H54 (cell line): ENCODE measurements at regions not wholly inside any gene's neighbourhood (a gene's known extent, or its start where the extent isn't known, plus 50 kb on each side); places are given as distances from the start of the nearest gene placed in this dataset.
A peak's percentile ranks its signal among the peaks of the same experiment; 100 is the strongest.

Source experiments
- DNase-seq: peaks from one replicate; pipeline ENCODE4 v3.0.0; 2011; ENCODE audit warnings: low spot score, mixed read lengths; ENCODE audit not compliant: insufficient read length
- FAIRE-seq: peaks from 3 replicates; lab custom pipeline; 2011; peaks lifted over from hg19 to GRCh38; lab: Jason Lieb, UNC
- POLR2A ChIP-seq: IDR thresholded peaks from 2 replicates; pipeline ENCODE4 v1.6.1; 2011; ENCODE audit warnings: low read depth, mild to moderate bottlenecking, low read length

- DNase-seq (no peak), FAIRE-seq (no peak)
- TF ChIP-seq POLR2A = no peak
Observed at GRCh38 chr5:44640945-44641456, 167.7 kb upstream of the MRPS30 start.

- no peak for TF ChIP-seq POLR2A
- FAIRE-seq (no peak), DNase-seq (no peak)
Observed at GRCh38 chr5:44637916-44638869, 170.6 kb upstream of the MRPS30 start.

- no peak for FAIRE-seq
- no peak for DNase-seq
- TF ChIP-seq POLR2A = no peak
Observed at GRCh38 chr5:44632344-44632743, 176.4 kb upstream of the MRPS30 start.

DNA sequence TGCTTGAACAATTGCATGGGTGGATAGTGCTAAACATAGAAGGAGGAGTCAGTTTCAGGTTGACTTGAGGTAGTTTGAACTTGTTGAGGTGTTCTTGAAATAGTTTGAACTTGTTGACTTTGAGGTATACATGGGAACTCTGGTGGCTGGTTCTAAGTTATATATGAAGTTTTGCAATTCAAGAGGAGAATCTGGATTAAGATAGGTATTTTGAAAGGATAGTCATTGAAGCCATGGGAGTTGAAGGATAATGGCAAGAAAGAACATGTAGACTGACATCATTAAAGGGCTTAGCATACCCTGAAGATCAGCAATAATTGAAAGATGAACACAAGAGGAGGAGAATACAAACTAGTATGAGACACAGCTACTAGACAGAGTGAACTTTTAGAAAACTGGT, 181.9 kb upstream of the MRPS30 start:
- FAIRE-seq (no peak), DNase-seq (no peak)
- TF ChIP-seq POLR2A = no peak

GRCh38 chr5:44622331-44622730, 186.4 kb upstream of the MRPS30 start:
- no peak for FAIRE-seq
- no peak for TF ChIP-seq POLR2A
- DNase-seq = no peak

DNA sequence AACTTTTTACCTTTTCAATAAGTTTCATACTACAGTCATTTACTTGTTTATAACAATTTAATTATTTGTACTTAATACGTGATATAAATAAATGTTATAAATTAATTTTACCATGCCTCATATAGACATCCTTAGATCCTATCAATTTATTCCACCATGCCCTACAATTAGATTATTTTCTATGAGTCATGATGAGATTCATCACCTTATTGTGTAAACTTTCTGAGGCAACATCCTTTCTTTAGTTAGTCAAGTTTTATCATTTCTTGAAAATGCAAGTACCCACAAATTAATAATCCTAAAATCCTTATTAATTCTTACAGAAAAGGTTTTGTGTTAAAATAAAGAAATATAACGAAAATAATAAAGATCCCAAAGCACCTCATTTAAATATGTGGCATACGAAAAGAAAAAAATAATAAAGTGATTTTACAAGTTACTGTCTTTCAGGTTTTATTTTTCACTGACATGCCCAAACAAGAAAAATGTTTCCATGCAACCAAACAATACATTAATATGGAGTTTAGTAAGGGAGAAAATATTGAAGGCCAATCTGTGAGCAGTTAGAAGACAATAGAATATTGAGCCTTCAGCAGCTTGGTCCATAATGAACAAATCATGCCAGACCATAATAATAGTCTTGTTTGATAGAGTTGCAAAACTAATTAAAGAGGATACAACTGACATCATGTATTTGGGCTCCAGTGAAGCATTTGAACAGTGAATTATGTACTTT, 188.7 kb upstream of the MRPS30 start:
- FAIRE-seq (no peak), DNase-seq (no peak)
- TF ChIP-seq POLR2A = no peak

GRCh38 chr5:44614845-44615244, 193.9 kb upstream of the MRPS30 start:
- peak; percentile 20 for FAIRE-seq
- DNase-seq = no peak
- TF ChIP-seq POLR2A = no peak

DNA sequence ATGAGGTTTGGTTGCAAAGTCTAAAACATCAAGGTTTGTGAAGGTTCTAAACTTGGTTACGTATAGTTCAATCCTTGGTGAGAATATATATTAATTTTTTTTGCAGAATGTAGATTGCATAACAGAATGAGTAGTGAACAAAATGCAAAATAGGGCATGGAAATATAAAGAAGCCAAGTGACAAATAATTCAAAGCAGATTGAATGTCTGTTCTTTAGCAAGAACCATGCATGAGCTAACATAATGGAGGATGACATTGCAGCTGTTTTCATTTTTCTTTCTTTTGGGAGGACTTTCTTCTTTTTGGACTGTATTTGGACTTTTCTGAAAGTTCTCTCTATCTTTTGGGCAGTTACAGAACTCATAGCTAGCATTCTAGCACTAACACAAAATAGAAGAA, 194.8 kb upstream of the MRPS30 start:
- no peak for FAIRE-seq

GRCh38 chr5:44605926-44606325, 202.8 kb upstream of the MRPS30 start:
- DNase-seq (no peak), FAIRE-seq (no peak)
- no peak for TF ChIP-seq POLR2A

More for the DNA sequence above, 194.8 kb upstream of the MRPS30 start:
- no peak for DNase-seq
- no peak for TF ChIP-seq POLR2A

GRCh38 chr5:44603496-44604272, 205.1 kb upstream of the MRPS30 start:
- TF ChIP-seq POLR2A = no peak
- no peak for FAIRE-seq
- no peak for DNase-seq

GRCh38 chr5:44574678-44575077, 185.5 kb upstream of the FGF10 start:
- DNase-seq (no peak), FAIRE-seq (peak; percentile 84)
- no peak for TF ChIP-seq POLR2A

GRCh38 chr5:44568519-44568918, 179.3 kb upstream of the FGF10 start:
- TF ChIP-seq POLR2A = no peak
- FAIRE-seq (no peak), DNase-seq (no peak)

GRCh38 chr5:44565902-44566301, 176.7 kb upstream of the FGF10 start:
- no peak for TF ChIP-seq POLR2A
- DNase-seq = no peak
- FAIRE-seq = peak; percentile 93

GRCh38 chr5:44565360-44565759, 176.1 kb upstream of the FGF10 start:
- no peak for DNase-seq
- FAIRE-seq = peak; percentile 60
- TF ChIP-seq POLR2A = no peak
